ENCODE measurements at regions not wholly inside any gene's neighbourhood (a gene's known extent, or its start where the extent isn't known, plus 50 kb on each side); places are given as distances from the start of the nearest gene placed in this dataset.
A peak's percentile ranks its signal among the peaks of the same experiment; 100 is the strongest.

DNA sequence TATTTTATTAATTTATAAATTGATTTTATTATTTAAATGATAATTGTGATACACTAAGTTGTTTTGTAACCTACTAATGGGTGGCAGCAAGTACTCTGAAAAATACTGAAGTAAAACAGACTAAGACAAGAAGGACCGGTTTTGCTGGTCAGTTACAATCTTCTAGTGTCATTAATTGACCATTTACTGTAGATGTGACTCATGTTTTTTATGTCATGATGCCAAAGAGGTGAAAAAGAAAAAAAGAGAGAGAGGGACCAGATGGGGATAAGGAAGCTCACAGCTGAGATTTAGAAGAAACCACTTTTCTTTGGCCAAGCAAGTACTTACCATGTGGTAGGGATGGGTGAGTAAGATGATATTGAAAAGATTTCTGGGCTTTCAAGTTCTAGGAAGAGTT, 955.8 kb upstream of the LRRTM1 start:
- TF ChIP-seq, protein P1, sequence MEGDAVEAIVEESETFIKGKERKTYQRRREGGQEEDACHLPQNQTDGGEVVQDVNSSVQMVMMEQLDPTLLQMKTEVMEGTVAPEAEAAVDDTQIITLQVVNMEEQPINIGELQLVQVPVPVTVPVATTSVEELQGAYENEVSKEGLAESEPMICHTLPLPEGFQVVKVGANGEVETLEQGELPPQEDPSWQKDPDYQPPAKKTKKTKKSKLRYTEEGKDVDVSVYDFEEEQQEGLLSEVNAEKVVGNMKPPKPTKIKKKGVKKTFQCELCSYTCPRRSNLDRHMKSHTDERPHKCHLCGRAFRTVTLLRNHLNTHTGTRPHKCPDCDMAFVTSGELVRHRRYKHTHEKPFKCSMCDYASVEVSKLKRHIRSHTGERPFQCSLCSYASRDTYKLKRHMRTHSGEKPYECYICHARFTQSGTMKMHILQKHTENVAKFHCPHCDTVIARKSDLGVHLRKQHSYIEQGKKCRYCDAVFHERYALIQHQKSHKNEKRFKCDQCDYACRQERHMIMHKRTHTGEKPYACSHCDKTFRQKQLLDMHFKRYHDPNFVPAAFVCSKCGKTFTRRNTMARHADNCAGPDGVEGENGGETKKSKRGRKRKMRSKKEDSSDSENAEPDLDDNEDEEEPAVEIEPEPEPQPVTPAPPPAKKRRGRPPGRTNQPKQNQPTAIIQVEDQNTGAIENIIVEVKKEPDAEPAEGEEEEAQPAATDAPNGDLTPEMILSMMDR (IDR thresholded peaks at IDR 0.05; ENCODE audit: control insufficient read depth, extremely low read depth, insufficient read depth), result no peak
- DNase-seq (ENCODE audit: low read depth), result peak; percentile 54
- H3K4me3 ChIP-seq (ENCODE audit: low read depth, low read length), result no peak overlapping the region

DNA sequence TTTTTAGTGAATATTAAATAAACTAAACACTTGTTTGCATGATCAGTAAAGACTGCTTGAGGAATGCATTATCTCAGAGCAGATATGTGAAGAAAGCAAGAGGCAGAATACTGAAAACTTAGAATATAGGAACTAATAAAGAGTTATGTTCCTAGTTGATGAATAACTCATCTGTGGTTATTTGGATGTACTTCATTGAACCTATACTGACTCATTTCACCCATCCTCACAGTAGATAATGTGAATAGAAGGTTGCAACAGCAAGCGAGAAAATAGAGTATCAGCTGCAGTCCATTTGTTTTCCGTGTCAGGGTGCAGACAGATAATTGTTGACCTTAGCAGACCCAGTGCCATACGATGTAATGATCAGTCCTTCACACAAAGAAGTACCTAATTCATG, 945.7 kb upstream of the LRRTM1 start:
- DNase-seq (ENCODE audit: low read depth), result no peak
- no peak overlapping the region for H3K4me3 ChIP-seq (ENCODE audit: low read depth, low read length)
- TF ChIP-seq, protein P1 (IDR thresholded peaks at IDR 0.05; ENCODE audit: control insufficient read depth, extremely low read depth, insufficient read depth), result no peak

GRCh38 chr2:81249152-81249551, 944.6 kb upstream of the LRRTM1 start:
- TF ChIP-seq, protein P1 (IDR thresholded peaks at IDR 0.05; ENCODE audit: control insufficient read depth, extremely low read depth, insufficient read depth), result no peak
- DNase-seq (ENCODE audit: low read depth), result no peak
- H3K4me3 ChIP-seq (ENCODE audit: low read depth, low read length), result no peak overlapping the region

GRCh38 chr2:81247648-81248047, 943.1 kb upstream of the LRRTM1 start:
- no peak overlapping the region for H3K4me3 ChIP-seq (ENCODE audit: low read depth, low read length)
- TF ChIP-seq, protein P1 (IDR thresholded peaks at IDR 0.05; ENCODE audit: control insufficient read depth, extremely low read depth, insufficient read depth), result no peak
- no peak for DNase-seq (ENCODE audit: low read depth)

DNA sequence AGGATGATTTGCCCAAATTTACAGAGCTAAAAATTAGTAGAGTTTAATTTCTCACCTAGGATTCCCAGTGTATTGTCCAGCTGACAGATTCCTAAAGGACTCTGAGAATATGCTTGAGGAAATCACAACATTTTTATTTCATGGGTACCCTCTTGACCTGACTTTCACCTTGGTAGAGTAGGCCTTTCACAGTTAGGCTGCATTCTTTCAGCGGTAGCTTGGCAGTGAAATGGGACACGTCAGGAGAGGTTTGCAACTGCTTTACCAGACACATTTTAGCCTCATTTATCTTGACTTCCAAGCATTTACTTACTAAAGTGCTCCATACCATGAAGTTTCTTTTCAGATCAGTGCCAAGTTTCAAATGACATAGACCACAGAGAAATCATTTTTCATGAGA, 937.9 kb upstream of the LRRTM1 start:
- H3K4me3 ChIP-seq (ENCODE audit: low read depth, low read length), result no peak overlapping the region
- TF ChIP-seq, protein P1 (IDR thresholded peaks at IDR 0.05; ENCODE audit: control insufficient read depth, extremely low read depth, insufficient read depth), result no peak
- DNase-seq (ENCODE audit: low read depth), result no peak

- H3K4me3 ChIP-seq (ENCODE audit: low read depth, low read length), result no peak overlapping the region
- no peak for DNase-seq (ENCODE audit: low read depth)
- TF ChIP-seq, protein P1 (IDR thresholded peaks at IDR 0.05; ENCODE audit: control insufficient read depth, extremely low read depth, insufficient read depth), result no peak
Measured at GRCh38 chr2:81238462-81238861, 933.9 kb upstream of the LRRTM1 start.

GRCh38 chr2:81235601-81236000, 931.0 kb upstream of the LRRTM1 start:
- TF ChIP-seq, protein P1 (IDR thresholded peaks at IDR 0.05; ENCODE audit: control insufficient read depth, extremely low read depth, insufficient read depth), result no peak
- H3K4me3 ChIP-seq (ENCODE audit: low read depth, low read length), result no peak overlapping the region
- DNase-seq (ENCODE audit: low read depth), result no peak
